HepG2 (cell line): ENCODE measurements at regions not wholly inside any gene's neighbourhood (a gene's known extent, or its start where the extent isn't known, plus 50 kb on each side); places are given as distances from the start of the nearest gene placed in this dataset.

ENCODE experiments used
- ATAC-seq: fragments of 200-7000 bp; cut with Tn5 transposase; 3 replicates; pipeline ENCODE4 v1.9.1; 2020; ENCODE audit warnings: mild to moderate bottlenecking, moderate library complexity
- BruUV-seq: library from RNA; stranded (reverse); fragments of 400-500 nt; replicated peaks from 2 replicates; lab custom pipeline; 2021; lab: Mats Ljungman, UMichigan
- CTCF ChIA-PET: fragments of 300-600 bp; formaldehyde crosslinking; extraction: SDS; loops from one replicate; lab custom pipeline; 2021; ENCODE audit warnings: low total read pairs, inconsistent platforms, low intra/inter-chr PET ratio; lab: Yijun Ruan, JAX
- POLR2A ChIA-PET: fragments of 350-600 bp; sonication (Branson Sonifier 250); formaldehyde crosslinking; loops from one replicate; lab custom pipeline; 2020; ENCODE audit warnings: antibody characterized with exemption, inconsistent platforms; lab: Yijun Ruan, JAX
- DNase-seq: peaks from one replicate; pipeline ENCODE4 v3.0.0-alpha.2; 2015; ENCODE audit warnings: low spot score
- FAIRE-seq: peaks from 3 replicates; lab custom pipeline; 2011; peaks lifted over from hg19 to GRCh38; lab: Jason Lieb, UNC
- H2AFZ ChIP-seq: one replicate; pipeline ENCODE4 v1.6.1; 2011; ENCODE audit warnings: low read length, inconsistent platforms
- H3K27ac ChIP-seq: fragments of 300-600 bp; 3 replicates; pipeline ENCODE4 v1.8.0; 2011; ENCODE audit warnings: mixed run types, mild to moderate bottlenecking, mixed read lengths, low read length, inconsistent platforms; ENCODE audit not compliant: insufficient read depth; ENCODE audit errors: extremely low read length
- H3K27me3 ChIP-seq, 2 experiments: fragments of 200-600 bp in 1 of 2; 2 replicates in 1 of 2; 3 replicates in 1 of 2; pipeline versions ENCODE4 v1.6.0 to v1.8.0; 2011; ENCODE audit warnings: low read length in 2 of 2, mild to moderate bottlenecking in 2 of 2, moderate library complexity in 2 of 2, inconsistent platforms in 1 of 2; ENCODE audit not compliant: insufficient read depth in 2 of 2, control insufficient read depth in 1 of 2
- H3K36me3 ChIP-seq, 2 experiments: fragments of 200-600 bp in 1 of 2; replicated peaks in 1 of 2; 2 replicates in 1 of 2; 3 replicates in 1 of 2; pipeline versions ENCODE4 v1.5.1 to v1.8.0; 2011; ENCODE audit warnings: low read length in 2 of 2, inconsistent platforms in 1 of 2; ENCODE audit not compliant: insufficient read depth in 2 of 2, control insufficient read depth in 1 of 2
- H3K4me1 ChIP-seq: 2 replicates; pipeline ENCODE4 v1.5.1; 2012; ENCODE audit warnings: low read length, inconsistent platforms; ENCODE audit not compliant: insufficient read depth
- H3K4me2 ChIP-seq: 2 replicates; pipeline ENCODE4 v1.6.0; 2011; ENCODE audit warnings: low read depth, low read length, inconsistent platforms
- H3K4me3 ChIP-seq, 3 experiments: fragments of 200-600 bp in 1 of 3; sonication (generic), shearing (Covaris generic) in 1 of 3; replicated peaks in 1 of 3; 2 replicates each; pipeline ENCODE4 v1.5.1; 2011 to 2016; ENCODE audit warnings: low read length in 3 of 3, inconsistent platforms in 2 of 3, low read depth in 2 of 3, mild to moderate bottlenecking in 2 of 3, control low read depth in 1 of 3, mixed read lengths in 1 of 3; ENCODE audit not compliant: insufficient read depth in 1 of 3
- H3K79me2 ChIP-seq: one replicate; pipeline ENCODE4 v1.6.1; 2011; ENCODE audit warnings: low read length, inconsistent platforms; ENCODE audit not compliant: insufficient read depth
- H3K9ac ChIP-seq: 2 replicates; pipeline ENCODE4 v1.6.0; 2011; ENCODE audit warnings: mild to moderate bottlenecking, low read depth, low read length, inconsistent platforms; ENCODE audit not compliant: insufficient read depth
- H3K9me3 ChIP-seq: 2 replicates; pipeline ENCODE4 v1.5.1; 2012; ENCODE audit warnings: mild to moderate bottlenecking, low read length
- H4K20me1 ChIP-seq: 2 replicates; pipeline ENCODE4 v1.6.0; 2011; ENCODE audit warnings: inconsistent platforms, mild to moderate bottlenecking, low read length, moderate library complexity; ENCODE audit not compliant: insufficient read depth
- ADNP ChIP-seq: sonication (generic); formaldehyde crosslinking; IDR thresholded peaks from 2 replicates; pipeline ENCODE4 v1.4.0; 2020; ENCODE audit warnings: missing genetic modification reagents
- MAF1 ChIP-seq: sonication (generic); formaldehyde crosslinking; IDR thresholded peaks from 2 replicates; pipeline ENCODE4 v1.5.0; 2020; ENCODE audit warnings: missing genetic modification reagents, borderline replicate concordance
- NCOA5 ChIP-seq: sonication (generic); formaldehyde crosslinking; IDR thresholded peaks from 2 replicates; pipeline ENCODE4 v1.4.0; 2020; ENCODE audit warnings: missing genetic modification reagents
- TCF7 ChIP-seq: sonication (generic); IDR thresholded peaks from 2 replicates; pipeline ENCODE4 v1.6.1; 2016; ENCODE audit warnings: antibody characterized with exemption, low read depth
- ZFP36L1 ChIP-seq: sonication (generic); formaldehyde crosslinking; IDR thresholded peaks from 2 replicates; pipeline ENCODE4 v1.8.0; 2022; ENCODE audit warnings: mild to moderate bottlenecking, missing genetic modification reagents, moderate library complexity
- ZNF234 ChIP-seq: sonication (generic); formaldehyde crosslinking; conservative IDR thresholded peaks from 2 replicates; pipeline ENCODE4 v1.5.1; 2020; ENCODE audit warnings: mild to moderate bottlenecking, missing genetic modification reagents
- ZNF263 ChIP-seq: sonication (generic); formaldehyde crosslinking; IDR thresholded peaks from 2 replicates; pipeline ENCODE4 v1.4.0; 2020; ENCODE audit warnings: missing genetic modification reagents
- ZNF556 ChIP-seq: sonication (generic); formaldehyde crosslinking; IDR thresholded peaks from 2 replicates; pipeline ENCODE4 v1.4.0; 2020; ENCODE audit warnings: mild to moderate bottlenecking, missing genetic modification reagents, borderline replicate concordance
- ZNF777 ChIP-seq: sonication (generic); formaldehyde crosslinking; IDR thresholded peaks from 2 replicates; pipeline ENCODE4 v1.4.0; 2020; ENCODE audit warnings: missing genetic modification reagents
- WGBS: methylation state at CpG from one replicate; pipeline ENCODE4 v1.1.6; 2017; ENCODE audit warnings: low lambda C conversion rate; 5-methylcytosine and 5-hydroxymethylcytosine counted together
- in situ Hi-C: cut with HindIII; loops from 2 replicates; pipeline ENCODE4 v1.10.0; 2017; ENCODE audit warnings: low pct_unique_long_range_greater_than_20kb; ENCODE audit not compliant: extremely low pct_ligation_motif_present
- intact Hi-C: fragments of 100-400 bp; cut with micrococcal nuclease; formaldehyde crosslinking; loops from one replicate; pipeline ENCODE4 v1.10.0; 2022; ENCODE audit not compliant: unreplicated experiment
- TF ChIP-seq, protein P1 (sequence below): sonication (generic); formaldehyde crosslinking; IDR thresholded peaks from 2 replicates; pipeline ENCODE4 v1.8.0; 2022; ENCODE audit warnings: mild to moderate bottlenecking, missing genetic modification reagents, moderate library complexity
- TF ChIP-seq, protein P2 (sequence below): sonication (generic); formaldehyde crosslinking; IDR thresholded peaks from 2 replicates; pipeline ENCODE4 v1.4.0; 2020; ENCODE audit warnings: mild to moderate bottlenecking, missing genetic modification reagents
- TF ChIP-seq, protein P3 (sequence below): sonication (generic); formaldehyde crosslinking; IDR thresholded peaks from 2 replicates; pipeline ENCODE4 v1.4.0; 2020; ENCODE audit warnings: missing genetic modification reagents, borderline replicate concordance

DNA sequence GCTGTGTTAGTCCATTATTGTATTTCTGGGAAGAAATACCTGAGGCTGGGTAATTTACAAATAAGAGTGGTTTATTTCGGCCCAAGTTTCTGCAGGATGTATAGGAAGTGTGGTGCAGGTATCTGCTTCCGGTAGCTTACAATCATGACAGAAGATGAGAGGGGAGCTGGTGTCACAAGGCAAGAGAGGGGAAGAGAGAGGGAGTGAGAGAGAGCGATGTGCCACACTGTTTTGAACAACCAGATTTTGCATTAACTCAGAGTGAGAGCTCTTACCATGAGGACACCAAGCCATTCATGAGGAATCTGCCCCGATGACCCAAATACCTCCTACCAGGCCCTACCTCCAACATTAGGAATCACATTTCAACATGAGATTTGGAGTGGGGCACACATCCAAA lies 627.6 kb upstream of the FRG1 start:
- ATAC-seq, result no peak
- no peaks in the 10 kb centered on the region for H3K36me3 ChIP-seq
- WGBS, result 48% methylated on average over 4 of the region's 4 CpGs
- no TSS peak for BruUV-seq
- in situ Hi-C loops (no loop called here), intact Hi-C loops (no loop called here)
- H3K4me1 ChIP-seq, result no peaks in the 10 kb centered on the region
- H3K4me3 ChIP-seq, result no peak overlapping the region
- H3K4me2 ChIP-seq, result no peak overlapping the region
- H3K27me3 ChIP-seq, result no peaks in the 10 kb centered on the region
- CTCF ChIA-PET, result no interaction called here
- H3K9me3 ChIP-seq, result peaks cover 4% of the 10 kb centered on the region; the same call in 1 of the 2 replicates
- H4K20me1 ChIP-seq, result no peaks in the 10 kb centered on the region
- H2AFZ ChIP-seq, result no peak overlapping the region
- no peak overlapping the region for H3K9ac ChIP-seq
- no peaks in the 10 kb centered on the region for H3K79me2 ChIP-seq
- TF ChIP-seq, protein P1, sequence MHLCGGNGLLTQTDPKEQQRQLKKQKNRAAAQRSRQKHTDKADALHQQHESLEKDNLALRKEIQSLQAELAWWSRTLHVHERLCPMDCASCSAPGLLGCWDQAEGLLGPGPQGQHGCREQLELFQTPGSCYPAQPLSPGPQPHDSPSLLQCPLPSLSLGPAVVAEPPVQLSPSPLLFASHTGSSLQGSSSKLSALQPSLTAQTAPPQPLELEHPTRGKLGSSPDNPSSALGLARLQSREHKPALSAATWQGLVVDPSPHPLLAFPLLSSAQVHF (CRISPR knock-in tag), result no peak
- TF ChIP-seq, protein P2, sequence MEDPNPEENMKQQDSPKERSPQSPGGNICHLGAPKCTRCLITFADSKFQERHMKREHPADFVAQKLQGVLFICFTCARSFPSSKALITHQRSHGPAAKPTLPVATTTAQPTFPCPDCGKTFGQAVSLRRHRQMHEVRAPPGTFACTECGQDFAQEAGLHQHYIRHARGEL (CRISPR knock-in tag), result no peak
- TF ChIP-seq TCF7 (no peak), MAF1 (CRISPR knock-in tag) (no peak), NCOA5 (no peak), ZNF263 (CRISPR knock-in tag) (no peak), ZNF556 (CRISPR knock-in tag) (no peak), ZNF777 (CRISPR knock-in tag) (no peak), ADNP (CRISPR knock-in tag) (no peak), ZFP36L1 (CRISPR knock-in tag) (no peak), ZNF234 (CRISPR knock-in tag) (no peak)
- TF ChIP-seq, protein P3, sequence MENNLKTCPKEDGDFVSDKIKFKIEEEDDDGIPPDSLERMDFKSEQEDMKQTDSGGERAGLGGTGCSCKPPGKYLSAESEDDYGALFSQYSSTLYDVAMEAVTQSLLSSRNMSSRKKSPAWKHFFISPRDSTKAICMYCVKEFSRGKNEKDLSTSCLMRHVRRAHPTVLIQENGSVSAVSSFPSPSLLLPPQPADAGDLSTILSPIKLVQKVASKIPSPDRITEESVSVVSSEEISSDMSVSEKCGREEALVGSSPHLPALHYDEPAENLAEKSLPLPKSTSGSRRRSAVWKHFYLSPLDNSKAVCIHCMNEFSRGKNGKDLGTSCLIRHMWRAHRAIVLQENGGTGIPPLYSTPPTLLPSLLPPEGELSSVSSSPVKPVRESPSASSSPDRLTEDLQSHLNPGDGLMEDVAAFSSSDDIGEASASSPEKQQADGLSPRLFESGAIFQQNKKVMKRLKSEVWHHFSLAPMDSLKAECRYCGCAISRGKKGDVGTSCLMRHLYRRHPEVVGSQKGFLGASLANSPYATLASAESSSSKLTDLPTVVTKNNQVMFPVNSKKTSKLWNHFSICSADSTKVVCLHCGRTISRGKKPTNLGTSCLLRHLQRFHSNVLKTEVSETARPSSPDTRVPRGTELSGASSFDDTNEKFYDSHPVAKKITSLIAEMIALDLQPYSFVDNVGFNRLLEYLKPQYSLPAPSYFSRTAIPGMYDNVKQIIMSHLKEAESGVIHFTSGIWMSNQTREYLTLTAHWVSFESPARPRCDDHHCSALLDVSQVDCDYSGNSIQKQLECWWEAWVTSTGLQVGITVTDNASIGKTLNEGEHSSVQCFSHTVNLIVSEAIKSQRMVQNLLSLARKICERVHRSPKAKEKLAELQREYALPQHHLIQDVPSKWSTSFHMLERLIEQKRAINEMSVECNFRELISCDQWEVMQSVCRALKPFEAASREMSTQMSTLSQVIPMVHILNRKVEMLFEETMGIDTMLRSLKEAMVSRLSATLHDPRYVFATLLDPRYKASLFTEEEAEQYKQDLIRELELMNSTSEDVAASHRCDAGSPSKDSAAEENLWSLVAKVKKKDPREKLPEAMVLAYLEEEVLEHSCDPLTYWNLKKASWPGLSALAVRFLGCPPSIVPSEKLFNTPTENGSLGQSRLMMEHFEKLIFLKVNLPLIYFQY, result no peak
- H3K27ac ChIP-seq, result no peak overlapping the region
- POLR2A ChIA-PET, result no interaction called here
- FAIRE-seq, result no peak
- no peak for DNase-seq
